HG03571 (cell line): ENCODE measurements at regions not wholly inside any gene's neighbourhood (a gene's known extent, or its start where the extent isn't known, plus 50 kb on each side); places are given as distances from the start of the nearest gene placed in this dataset.

ENCODE experiments used
- ATAC-seq: cut with Tn5 transposase; IDR thresholded peaks from one replicate; pipeline ENCODE4 v1.9.1; 2021; ENCODE audit not compliant: unreplicated experiment

DNA sequence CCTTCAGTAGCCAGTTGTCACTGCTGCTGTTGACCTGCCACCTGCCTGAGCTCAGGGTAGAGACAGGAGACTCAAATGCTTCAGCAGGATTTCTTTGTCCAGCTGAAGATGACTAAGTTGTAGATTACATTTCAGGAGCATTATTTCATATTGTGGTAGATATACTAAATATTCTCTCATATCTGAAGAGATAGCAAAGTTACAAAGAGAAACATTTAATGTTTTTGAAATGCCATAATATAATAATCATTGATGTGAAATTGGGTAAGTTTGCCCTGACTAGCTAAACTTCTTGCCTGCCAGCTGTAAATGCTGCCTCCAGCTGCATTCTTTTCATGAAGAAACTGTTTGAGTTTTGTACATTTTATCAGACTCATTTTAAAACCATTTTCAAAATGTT is 247.6 kb upstream of the CNKSR2 start:
- no peak for ATAC-seq

DNA sequence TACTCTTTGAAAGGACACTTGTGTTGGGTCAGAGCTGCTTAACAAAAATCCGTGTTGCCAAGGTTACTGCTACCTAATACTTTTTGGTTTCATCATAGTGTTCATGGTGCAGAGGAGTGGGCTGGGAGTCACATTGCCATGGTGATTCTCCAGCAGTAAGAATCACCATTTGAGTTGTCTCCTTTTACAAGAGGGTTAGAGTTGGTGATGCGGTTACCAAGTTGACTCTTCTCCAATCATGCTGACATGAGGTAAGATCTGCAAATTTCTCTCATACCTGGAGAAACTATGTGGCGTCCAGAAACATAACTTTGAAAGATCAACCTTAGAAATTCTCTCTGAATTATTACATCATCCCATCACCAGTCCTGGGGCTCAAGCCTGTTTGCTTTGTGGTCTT is 242.9 kb upstream of the CNKSR2 start:
- no peak for ATAC-seq

DNA sequence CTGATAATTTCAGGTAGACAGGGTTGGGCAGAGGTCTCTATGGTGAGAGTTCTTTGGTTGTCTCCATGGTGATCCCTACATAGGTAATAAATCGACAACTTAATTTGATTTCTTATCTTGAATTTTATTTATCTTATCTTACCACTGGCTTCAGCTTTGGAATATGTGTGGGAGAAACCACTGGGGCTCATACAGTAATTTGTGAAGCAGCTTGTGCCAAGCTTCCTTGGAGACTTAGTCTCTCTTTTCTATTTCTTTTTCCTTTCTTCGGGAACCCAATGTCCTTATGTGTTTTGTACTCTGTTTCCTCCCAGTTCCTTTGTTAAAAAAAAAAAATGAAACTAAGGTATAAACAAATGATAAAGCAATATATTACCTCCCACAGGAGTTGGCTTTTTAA is 242.4 kb upstream of the CNKSR2 start:
- no peak for ATAC-seq

DNA sequence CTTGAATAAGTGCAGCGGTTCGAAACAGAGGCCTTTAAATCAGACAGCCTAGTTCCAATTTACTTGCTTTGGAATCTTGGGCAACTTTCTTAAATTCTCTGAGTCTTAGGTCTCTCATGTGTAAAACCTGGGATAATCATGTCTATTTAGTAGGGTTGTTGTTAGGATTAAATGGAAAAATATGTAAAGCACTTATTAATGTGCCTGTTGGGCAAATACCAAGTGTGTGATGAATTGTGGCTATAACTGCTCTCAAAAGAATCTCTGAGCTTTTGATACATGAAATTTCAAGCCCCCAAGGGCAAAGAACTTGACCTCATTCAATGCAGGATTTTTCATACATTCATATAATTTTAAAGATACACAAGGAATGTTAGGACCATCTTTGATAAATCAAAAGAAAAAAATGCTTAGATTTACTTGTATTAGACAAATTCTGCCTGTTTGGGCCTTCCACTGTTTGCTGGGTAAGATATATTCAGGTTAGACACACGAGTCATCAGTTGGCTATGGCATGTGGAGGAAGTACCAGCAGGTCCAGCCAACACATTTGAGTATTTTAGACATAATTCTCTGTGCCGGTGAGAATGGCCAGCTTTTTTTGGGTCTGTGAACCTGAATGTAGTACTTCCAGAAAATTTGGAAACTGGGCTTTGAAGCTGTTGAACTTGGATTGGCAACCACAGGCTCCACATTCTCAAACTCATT is 241.4 kb upstream of the CNKSR2 start:
- ATAC-seq = no peak

DNA sequence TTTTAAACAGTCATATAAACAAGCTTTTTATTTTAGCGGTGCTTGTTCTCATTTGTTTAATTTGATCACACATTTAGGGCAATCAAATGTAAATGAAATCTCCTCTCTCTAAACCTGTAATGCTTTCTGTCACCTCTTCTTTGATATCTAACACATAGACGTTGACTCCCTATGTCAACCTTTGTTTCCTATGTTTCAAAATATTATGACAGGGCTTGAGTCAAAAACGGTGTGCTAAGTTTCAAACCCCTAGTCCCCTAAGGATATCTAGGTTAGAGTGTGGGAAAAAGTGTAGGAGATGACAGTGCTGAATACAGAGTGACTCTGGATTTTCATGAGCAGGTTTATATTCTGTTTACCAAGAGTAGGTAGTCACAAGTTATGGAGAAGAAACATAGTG is 224.0 kb upstream of the CNKSR2 start:
- ATAC-seq = no peak

DNA sequence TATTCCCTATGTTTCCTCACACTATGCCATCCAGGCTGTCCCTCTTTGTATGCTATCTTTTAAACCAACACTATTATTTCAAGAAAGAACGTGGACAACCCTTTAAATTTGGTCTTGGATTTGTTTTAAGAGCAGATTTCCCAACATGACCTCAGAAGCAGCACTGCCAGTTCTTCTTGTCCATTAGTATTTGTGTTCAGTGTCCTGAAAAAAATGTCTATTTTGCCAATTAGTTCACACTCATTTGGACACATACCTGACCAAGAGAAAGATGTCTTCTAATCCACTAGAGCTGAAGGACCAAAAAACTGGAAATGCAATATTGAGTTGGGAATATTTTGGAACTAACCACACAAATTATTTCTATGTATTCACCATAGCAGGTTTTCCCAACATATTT is 223.2 kb upstream of the CNKSR2 start:
- ATAC-seq = no peak

DNA sequence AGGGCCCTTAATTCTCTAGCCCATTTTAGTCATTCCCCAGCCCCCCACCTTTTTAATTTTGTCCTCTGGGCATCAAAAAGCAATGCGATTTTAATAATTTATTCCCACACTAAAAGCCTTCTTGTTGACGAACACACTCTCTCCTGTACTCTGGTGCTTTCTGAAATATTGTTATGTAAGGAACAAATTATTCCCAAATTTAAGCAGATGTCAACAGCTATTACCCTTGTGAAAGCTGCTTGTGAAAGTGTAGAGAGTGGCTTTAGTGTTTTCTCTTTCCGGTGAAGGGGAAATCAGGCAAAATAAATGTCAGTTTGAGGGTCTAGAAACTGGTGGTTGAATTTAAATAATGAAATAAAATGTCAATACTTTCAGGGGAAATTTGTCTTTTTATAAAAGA is 221.2 kb upstream of the CNKSR2 start:
- ATAC-seq = no peak

DNA sequence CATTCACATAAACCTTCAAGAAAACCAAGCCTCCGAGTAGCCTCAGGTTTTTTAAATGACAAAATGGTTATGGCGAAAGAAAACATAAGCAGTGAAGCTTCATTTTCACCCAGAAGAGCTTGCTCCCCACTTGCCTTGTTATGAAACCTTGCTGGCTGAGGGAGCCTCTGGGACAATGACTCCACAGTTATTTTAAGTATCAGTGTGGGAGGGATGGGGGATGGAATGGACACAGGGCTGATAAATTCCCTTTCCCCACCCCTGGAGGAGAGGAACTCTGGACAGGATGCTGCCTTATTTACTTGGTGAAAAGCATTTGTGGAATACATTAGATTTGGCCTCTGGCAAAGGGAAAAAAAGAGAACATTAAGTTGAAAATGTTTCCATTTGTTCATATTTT is 220.7 kb upstream of the CNKSR2 start:
- ATAC-seq = no peak

DNA sequence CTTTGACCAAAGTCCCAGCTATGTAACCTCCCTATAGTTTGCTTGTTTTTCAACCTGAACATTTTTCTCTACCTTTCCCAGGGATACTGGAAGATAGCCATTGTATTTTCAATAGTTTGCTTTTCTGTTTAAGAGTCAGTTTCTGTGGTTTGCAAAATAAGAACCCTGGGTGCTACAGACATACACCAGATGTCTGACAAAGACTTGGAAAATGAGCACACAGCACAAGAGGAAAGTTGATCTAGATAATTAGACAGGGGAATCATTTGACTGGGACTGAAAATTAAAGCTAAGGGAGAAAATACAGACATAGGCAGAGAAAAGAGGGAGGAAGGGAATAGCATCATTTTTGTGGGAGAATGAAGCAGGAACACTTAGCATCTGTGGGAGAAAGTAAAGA is 218.3 kb upstream of the CNKSR2 start:
- no peak for ATAC-seq

DNA sequence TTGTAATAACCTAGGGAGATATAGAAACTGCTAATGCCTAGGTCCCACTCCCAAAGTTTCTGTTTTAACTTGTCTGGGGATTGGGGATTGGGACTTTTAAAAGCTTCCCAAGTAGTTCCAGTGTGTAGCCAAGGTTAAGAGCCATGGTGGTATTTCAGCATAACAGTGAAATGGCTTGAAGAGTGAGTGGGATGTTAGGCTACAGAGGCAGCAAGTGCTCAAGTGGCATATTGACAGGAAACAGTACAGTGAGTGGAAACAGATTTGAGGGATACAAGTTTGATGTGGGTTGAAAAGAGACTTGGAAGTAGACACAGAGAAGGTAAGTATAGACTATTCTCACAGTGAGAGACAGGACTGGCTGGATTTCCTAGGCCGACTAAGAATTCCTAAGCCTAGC is 217.6 kb upstream of the CNKSR2 start:
- no peak for ATAC-seq

DNA sequence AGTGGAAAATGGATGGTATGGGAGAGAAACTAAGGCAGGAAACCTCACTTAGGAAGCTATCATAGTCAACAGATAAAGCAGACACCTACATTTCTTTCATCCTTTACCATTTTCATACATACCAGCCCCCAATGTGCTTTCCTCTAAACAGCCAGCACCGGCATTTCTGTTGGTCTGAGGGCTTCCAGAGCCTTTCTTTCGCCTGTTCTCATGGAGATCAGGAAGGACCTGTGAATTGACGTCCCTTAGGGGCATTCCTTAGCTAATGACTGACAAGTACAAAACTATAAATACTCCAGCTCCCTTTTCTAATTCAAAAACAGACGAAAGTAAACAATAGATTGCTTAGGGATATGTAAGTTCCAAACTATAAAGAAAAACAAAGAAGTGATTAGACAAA is 215.5 kb upstream of the CNKSR2 start:
- ATAC-seq = no peak

DNA sequence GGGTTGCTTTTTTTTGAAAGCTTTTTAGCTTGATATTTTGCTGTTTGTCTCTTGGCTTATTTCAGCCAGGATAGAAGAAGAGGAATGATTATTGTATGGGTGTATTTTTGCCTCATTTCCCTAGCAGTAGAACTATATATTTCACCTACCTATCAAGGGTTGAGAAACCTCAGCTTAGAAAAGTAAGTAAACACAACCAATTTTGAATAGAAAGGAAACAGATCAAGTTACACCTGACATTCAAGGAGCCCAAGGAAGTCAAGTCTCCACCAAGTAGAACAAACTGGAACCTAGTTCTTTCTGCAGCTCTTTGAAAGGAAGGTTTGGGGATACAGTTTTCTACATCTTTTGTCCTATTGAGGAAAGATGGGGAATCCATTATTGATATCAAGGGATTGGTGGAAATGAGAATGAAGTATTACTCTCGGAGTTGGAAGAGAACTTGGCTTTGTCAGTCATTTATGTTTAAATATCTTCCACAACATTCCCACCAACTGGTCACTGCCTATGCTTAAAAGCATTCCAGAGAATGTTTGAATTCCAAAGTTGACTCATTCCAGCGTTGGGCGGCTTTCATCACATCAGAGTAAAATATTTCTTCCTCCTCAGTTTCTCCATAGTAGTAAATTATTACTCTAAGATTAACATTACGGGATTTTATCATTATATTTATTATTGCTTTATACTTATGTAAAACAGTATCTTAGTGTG is 207.8 kb upstream of the CNKSR2 start:
- no peak for ATAC-seq

DNA sequence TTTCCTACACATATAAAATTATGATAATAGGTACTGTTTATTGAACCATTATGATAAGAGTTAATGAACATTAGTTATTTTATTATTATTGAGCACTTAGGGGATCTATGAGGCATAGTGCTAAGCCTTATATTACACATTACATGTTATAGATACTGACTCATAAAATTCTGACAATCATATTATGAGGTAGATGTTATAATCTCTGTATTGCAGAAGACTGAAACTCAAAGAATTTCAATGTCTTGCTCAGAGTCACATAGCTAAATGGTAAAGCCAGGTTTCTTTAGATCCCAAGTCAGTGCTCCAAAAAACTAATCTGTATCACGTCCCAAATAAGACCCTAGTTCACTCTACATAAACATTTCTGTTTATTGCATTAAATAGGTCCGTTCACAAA is 207.2 kb upstream of the CNKSR2 start:
- ATAC-seq = no peak

DNA sequence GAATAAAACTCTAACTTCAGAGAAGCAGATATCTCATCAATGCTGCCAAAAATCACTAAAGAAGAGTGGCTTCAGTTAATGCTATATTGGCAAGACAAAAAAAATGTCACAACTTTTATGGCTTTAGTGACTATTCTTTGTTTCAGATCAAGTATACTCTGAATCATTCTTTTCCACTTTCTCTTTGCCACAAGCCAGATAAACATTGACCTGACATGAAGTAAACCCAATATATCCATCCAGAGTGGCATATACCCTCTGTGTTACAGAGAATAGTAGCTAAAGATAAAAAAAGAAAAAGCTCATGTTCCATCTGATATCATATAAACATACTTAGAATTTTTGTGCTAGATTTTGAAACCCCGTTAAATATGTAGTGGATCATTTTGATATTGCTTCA is 206.7 kb upstream of the CNKSR2 start:
- ATAC-seq = no peak

DNA sequence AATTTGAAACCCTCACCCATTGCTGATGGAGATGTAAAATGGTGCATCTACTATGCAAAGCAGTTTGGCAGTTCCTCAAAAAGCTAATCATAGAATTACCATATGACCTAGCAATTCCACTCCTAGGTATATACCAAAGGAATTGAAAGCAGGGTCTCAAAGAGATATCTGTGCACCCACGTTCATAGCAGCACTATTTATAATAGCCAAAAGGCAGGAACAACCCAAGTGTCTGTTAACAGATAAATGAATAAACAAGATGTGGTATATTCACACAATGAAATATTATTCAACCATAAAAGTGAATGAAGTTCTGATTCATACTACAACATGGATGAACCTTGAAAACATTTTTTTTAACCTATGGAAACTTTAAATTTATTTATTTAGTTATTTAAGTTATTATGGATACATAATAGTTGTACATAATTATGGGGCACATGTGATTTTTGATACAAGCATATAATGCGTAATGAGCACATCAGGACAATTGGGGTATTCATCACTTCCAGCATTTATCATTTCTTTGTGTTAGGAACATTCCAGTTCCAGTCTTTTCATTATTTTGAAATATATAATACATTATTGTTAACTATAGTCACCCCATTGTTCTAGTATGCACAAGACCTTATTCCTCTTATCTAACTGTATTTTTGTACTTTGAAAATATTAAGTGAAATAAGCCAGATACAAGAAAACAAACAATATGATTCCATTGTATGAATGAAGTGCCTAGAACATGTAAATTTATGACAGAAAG is 205.6 kb upstream of the CNKSR2 start:
- ATAC-seq = no peak

DNA sequence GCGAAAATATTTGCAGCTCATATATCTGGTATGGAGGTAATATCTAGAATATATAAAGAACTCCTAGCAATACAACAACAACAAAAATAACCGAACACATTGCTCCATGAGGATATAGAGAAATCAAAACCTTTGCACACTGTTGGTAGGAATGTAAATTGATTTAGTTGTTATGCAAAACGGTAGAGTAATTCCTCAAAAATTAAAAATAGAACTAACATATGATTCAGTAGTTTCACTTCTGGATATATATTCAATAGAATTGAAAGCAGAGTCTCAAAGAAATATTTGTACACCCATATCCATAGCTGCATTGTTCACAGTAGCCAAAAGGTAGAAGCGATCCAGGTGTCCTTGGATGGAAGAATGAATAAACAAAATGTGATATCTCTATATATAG is 203.0 kb upstream of the CNKSR2 start:
- no peak for ATAC-seq

DNA sequence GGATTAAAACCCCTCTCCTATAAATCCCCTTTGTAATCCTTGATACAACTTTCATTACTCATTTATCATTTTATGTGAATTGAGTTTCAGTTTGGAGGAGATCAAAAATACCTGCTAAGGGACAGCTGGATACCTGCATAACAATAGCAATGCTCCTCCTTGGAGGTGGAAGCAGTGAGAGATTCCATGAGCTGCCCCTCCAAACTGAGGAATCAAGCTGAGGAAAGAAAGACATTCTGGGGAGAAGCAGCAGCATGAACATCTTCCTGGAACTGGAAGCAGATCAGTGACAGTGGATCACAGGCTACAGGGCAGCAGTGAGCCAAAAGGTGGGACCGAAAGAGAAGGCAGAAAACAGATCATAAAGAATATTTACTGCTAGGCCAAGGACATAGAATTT is 199.8 kb upstream of the CNKSR2 start:
- no peak for ATAC-seq

DNA sequence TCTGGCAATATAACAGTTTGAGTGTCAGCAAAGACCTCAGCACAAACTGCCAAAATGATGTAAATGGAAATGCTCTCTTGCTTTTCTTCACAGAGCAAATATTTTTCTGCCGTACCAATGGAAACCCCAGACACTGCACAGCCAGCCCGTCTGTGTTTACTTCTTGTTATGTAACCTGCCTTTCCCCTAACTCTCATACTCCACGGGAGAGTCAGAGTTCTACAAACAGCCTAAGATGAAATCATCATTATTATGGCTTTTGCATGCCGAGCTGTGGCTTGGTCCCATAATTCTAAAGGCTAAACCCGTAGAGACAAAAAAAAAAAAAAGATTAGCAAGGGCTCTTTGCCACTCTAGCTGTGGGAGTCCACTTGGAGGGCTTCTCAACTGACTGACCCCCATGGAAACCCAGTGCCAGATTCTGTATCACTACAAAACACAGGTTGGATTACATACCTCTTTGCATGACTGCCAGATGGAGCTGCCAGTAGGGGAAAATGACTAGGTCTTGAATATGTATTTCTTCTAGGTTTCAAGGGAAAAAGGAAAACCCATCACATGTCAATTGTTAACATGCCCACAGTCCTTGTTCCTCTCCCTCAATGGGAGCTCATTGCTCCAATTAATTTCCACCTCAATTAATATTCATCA is 197.2 kb upstream of the CNKSR2 start:
- no peak for ATAC-seq

DNA sequence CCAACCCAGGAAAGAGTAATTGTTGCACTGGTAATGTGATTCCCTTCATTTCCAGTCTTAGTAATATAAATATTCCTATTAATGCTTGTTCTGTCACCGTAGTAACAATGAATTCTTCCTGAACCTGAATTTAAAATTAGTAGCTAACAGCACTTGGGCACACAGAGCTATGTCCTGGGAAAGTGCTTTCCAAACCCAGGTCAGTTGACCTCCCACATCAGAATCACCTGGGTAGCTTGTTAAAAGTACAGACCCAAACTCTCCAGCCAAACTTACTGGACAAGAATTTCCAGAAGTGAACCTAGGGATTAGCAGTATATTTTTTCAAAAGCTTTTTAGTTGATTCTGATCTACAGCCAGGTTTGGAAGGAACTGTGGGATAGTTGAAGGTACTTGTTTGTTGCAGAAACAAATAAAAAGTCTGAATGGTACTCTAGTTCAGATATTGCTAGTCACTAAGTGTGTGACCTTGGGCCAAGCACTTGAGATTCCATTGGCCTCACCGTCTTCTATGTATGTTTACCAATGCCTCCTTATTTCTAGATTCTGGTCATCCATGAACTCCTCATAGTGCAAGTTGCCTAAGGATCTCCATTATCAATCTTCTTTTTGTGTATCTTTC is 192.9 kb upstream of the CNKSR2 start:
- ATAC-seq = no peak

DNA sequence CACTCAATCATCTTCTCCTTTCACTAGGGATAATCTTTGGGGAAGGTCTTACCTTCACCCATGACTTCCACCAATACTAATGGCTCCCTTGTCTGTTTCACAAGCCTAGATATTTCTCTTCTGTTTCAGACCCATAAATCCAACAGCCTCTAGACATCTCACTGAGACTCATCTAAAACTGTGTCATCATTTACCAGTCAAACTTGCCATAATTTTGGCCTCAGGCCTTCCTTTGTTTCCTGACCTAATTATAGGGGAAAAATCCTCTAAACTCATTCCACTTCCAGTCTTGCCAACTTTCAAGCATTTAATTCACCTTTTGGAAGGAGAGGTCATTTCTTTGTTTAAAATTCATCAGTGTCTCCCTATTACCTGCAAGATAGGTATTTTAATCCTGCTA is 181.0 kb upstream of the CNKSR2 start:
- no peak for ATAC-seq

DNA sequence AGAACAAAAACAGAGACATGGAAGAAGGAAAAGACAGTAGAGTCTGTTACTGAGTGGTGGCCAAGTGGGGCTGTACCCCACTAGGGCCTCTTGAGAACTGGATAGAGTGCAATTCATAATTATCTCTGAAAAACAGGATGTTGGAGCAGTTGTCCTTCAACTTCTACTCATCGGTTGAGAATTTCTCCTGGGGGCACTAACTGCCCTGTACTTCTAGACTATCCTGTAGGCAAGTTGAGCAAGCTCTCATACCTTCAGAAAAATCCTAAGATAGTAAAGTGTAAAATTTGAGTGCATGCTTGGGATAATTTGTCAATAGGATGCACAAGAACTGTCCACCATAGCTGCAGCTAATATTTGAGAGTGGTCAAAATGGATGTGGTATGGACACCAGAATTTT is 179.7 kb upstream of the CNKSR2 start:
- no peak for ATAC-seq
